ENCODE measurements at regions not wholly inside any gene's neighbourhood (a gene's known extent, or its start where the extent isn't known, plus 50 kb on each side); places are given as distances from the start of the nearest gene placed in this dataset.
"Not testable (repeated sequence)": the region's sequence is repeated elsewhere in the genome, so short reads cannot be mapped to it uniquely, and the experiment has no call there.

DNA sequence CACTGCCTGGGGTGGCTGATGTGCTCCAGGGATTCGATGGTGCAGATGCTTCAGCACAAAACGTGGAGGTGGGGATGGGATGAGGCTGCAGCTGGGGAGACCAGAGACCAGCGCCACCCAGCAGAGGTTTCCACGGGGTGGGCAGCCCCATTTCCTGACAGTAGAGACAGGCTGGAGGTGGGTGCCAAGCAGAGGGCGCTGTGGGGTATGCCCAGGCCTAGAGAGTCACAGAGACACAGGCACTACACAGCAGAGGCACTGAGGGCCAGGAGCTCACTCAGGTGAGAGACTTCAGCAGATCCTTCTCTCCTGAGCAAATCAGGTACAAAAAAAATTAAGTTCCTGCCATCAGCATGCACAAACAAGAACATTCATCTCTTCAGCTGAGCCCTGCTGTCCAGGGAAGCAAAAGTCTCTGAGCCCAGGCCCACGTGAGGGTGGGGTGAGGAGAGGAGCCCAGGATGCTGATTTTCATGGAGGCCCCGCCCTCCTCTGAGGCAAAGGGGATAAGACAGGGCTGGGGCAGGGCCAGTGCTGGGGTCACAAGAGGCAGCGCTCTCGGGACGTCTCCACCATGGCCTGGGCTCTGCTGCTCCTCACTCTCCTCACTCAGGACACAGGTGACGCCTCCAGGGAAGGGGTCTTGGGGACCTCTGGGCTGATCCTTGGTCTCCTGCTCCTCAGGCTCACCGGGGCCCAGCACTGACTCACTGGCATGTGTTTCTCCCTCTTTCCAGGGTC lies 53.1 kb downstream of the GGTLC2 start:
- DNase-seq (ENCODE audit: low spot score), result no peak

GRCh38 chr22:22698263-22698750 lies 53.9 kb downstream of the GGTLC2 start:
- no peak for DNase-seq (ENCODE audit: low spot score)

- no peak for DNase-seq (ENCODE audit: low spot score)
These were observed 56.2 kb downstream of the GGTLC2 start for GRCh38 chr22:22700631-22701030.

DNA sequence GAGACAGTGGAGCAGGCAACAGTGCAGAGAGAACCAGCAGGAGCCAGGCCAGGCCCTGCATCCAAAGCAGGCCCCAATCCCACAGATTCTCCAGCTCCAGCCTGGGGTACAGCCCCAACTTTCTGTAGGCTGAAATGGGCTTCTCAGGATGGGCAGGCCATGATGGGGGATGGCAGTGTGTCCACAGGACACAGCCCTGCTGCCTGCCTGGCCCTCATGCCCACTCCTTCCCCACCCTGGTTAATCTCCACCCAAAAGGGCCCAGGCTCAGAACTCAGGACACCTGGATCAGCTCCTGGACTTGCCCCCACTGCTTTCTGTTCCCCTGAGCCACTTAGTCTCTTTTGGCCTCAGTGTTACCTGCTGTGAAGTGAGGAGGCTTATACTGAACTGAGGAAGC lies 57.1 kb downstream of the GGTLC2 start:
- not testable (repeated sequence) for DNase-seq (ENCODE audit: low spot score)

- DNase-seq (ENCODE audit: low spot score), result no peak
These were observed 58.1 kb downstream of the GGTLC2 start for GRCh38 chr22:22702237-22703202.

GRCh38 chr22:22703203-22703570 lies 58.8 kb downstream of the GGTLC2 start:
- DNase-seq (ENCODE audit: low spot score), result no peak

DNA sequence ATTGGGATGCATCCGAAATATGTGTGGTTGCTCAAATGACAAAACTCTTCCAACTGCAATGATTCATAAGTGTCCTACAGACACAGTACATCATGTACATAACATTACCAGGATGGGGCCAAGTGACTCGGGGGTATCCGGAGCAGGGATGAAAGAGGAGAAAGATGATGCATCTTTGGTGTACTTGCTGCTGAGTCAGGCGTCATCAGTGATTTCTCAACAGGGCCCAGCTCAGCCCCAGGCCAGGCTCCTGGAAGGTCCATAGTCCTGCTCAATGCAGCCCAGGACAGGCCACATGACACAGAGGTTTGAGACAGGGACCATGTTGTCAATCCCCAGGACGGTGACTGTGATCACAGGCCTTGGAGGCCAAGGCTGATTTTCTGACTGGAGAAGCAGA lies 59.3 kb downstream of the GGTLC2 start:
- DNase-seq (ENCODE audit: low spot score), result no peak

DNA sequence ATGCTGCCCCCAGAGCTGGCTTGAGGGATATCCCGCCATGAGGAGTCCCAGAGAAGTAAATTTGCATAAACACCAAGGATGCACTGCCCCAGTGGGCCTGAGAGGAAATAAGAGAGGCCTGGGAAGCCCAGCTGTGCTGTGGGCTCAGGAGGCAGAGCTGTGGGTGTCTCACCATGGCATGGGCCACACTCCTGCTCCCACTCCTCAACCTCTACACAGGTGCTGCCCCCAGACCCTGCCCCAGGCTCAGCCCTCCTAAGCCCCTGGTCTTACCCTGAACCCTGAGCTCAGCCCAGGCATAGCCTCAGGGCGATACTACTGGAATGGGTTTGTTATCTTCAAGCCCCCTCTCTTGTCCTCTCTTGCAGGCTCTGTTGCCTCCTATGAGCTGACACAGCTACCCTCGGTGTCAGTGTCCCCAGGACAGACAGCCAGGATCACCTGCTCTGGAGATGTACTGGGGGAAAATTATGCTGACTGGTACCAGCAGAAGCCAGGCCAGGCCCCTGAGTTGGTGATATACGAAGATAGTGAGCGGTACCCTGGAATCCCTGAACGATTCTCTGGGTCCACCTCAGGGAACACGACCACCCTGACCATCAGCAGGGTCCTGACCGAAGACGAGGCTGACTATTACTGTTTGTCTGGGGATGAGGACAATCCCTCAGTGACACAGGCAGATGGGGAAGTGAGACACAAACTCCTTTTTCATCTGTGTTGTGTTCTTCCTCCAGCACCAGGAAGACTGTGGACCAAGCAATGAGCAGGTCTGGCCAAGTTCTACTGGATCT lies 59.9 kb downstream of the GGTLC2 start:
- no peak for DNase-seq (ENCODE audit: low spot score)

- no peak for DNase-seq (ENCODE audit: low spot score)
These were observed 61.1 kb downstream of the GGTLC2 start for GRCh38 chr22:22705328-22706100.

GRCh38 chr22:22706253-22706915 lies 62.0 kb downstream of the GGTLC2 start:
- no peak for DNase-seq (ENCODE audit: low spot score)

DNA sequence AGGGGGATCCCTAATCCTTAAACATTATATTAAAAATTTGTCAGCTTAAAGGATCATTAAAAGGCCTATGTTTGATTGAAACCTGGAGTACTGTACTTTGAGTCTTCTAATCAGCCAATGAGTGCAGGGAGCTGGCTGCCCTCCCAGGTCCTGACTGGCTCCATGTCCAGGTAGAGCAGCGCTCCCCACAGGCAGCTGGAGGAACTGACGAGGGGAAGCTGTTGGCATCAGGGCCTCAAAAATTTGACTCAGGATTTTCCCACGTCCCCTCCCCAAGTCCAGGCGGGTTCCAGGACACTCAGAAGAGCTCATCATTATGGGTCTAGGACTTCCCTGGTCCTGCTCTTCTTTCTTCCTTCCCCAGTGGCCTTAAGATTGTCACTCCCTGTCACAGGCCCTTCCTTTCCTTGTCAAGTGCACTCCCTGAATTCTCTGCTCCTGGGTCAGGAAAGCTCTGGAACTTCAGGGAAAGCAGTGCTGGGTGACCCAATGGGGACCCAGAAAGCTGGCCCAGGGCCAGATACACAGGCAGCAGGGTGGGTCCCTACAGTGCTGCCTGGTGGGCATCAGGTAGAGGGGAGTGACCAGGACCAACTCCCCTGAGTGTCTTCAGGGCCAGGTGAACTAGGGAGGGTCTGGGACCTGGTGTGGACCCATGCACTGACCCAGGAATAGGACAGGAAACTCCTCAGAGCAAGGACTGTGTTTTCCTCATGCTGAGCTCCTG lies 65.5 kb downstream of the GGTLC2 start:
- no peak for DNase-seq (ENCODE audit: low spot score)

DNA sequence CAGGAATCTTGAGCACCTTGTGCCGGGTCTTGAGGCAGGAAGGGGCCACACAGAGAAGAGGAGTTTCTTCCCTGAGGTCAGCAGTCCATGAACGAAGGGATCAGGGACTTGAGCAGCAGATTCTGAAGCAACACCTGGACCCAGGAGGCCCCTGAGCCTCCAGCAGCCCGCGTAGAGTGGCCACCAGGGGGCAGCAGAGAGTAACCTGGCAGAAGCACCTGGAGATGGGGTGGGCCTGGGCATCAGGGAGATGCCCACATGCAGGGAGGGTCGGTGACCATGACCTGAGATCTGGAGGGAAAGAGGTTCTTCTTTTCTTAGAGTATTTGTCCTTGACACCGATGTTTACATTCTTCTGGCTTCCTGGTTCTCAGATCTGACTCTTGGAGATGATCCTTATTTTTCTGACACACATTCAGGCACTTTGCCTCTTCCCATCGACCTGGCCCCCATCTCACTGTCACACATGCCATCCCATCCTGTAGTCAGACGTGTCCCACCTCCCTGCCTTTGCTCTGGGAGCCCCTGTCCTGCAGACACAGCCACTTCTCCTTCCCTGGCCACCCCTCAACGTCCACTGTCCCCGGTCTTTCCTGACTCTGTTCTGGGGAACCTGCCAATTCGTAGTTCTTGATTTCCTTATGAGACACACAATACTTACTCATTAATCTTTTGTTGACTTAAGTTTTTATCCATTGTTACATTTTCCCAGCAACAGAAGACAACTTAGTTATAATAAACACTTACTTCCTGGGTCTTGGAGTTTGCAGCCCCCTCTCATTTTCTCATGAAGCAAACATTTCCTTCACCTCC lies 66.5 kb downstream of the GGTLC2 start:
- no peak for DNase-seq (ENCODE audit: low spot score)

- no peak for DNase-seq (ENCODE audit: low spot score)
These were observed 67.1 kb downstream of the GGTLC2 start for GRCh38 chr22:22711532-22711913.

GRCh38 chr22:22712092-22712658 lies 67.8 kb downstream of the GGTLC2 start:
- no peak for DNase-seq (ENCODE audit: low spot score)

- no peak for DNase-seq (ENCODE audit: low spot score)
These were observed 68.4 kb downstream of the GGTLC2 start for GRCh38 chr22:22712666-22713365.

GRCh38 chr22:22713416-22713815 lies 69.0 kb downstream of the GGTLC2 start:
- DNase-seq (ENCODE audit: low spot score), result no peak

DNA sequence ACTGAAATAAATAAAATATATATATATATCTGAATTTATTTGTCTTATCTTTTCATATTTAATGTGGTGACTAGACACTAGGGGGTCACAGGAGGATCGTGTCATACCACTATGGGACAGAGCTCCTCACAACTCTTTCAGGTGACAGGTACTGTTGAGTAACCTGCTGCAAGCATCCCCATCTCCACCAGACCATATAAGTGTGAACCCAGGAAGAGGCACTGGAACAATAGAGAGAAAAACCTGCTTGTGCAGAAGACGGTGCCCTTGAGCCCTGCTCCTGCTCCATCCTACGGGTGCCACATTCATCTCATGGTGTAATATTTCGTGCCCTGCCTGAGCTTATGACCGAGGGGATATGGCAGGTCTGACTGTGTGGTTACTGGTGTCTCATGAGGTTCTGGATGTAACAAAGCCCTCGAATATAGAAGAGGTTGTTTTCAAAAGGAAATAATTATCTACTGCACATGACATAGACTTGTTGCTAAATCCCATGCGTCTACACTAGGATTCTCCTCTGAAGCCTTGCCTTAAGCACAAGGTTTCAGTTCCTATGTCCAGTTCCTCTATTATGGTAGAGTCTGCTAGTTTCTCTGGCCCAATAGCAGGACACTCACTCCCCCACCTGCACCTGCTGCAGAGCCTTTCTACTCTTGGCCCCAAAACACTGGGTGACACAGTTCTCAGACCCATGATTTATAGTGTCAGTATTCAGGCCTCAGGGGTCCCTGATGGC lies 70.4 kb downstream of the GGTLC2 start:
- DNase-seq (ENCODE audit: low spot score), result no peak
